SK-N-SH treated with all-trans-retinoic acid at 6 μM for 48 hours (cell line): ENCODE measurements at regions not wholly inside any gene's neighbourhood (a gene's known extent, or its start where the extent isn't known, plus 50 kb on each side); places are given as distances from the start of the nearest gene placed in this dataset.

Source experiments
- ATAC-seq: fragments of 200-7000 bp; cut with Tn5 transposase; 3 replicates; pipeline ENCODE4 v1.9.1; 2020; ENCODE audit warnings: mild to moderate bottlenecking, moderate library complexity
- ARNTL ChIP-seq: fragments of 450-650 bp; formaldehyde crosslinking; IDR thresholded peaks from 2 replicates; pipeline ENCODE4 v1.5.0; 2020; ENCODE audit warnings: low read depth, mild to moderate bottlenecking, moderate library complexity, borderline replicate concordance
- BACH2 ChIP-seq: fragments of 250-450 bp; sonication (Bioruptor Pico); IDR thresholded peaks from 2 replicates; pipeline ENCODE4 v1.9.0; 2021; ENCODE audit warnings: mild to moderate bottlenecking, borderline replicate concordance
- CREB5 ChIP-seq: fragments of 250-450 bp; sonication (Bioruptor Pico); IDR thresholded peaks from 2 replicates; pipeline ENCODE4 v1.5.1; 2020; ENCODE audit warnings: low read depth, mild to moderate bottlenecking, moderate library complexity
- CSDC2 ChIP-seq: fragments of 250-450 bp; sonication (Bioruptor Pico); IDR thresholded peaks from 2 replicates; pipeline ENCODE4 v1.5.0; 2020; ENCODE audit warnings: mild to moderate bottlenecking, moderate library complexity
- ESRRG ChIP-seq: fragments of 250-450 bp; sonication (Bioruptor Pico); IDR thresholded peaks from 2 replicates; pipeline ENCODE4 v1.6.1; 2021; ENCODE audit warnings: mild to moderate bottlenecking
- GLIS3 ChIP-seq: fragments of 250-450 bp; sonication (Bioruptor Pico); IDR thresholded peaks from 2 replicates; pipeline ENCODE4 v1.5.0; 2020; ENCODE audit warnings: mild to moderate bottlenecking, moderate library complexity
- ISL1 ChIP-seq: fragments of 250-450 bp; sonication (Bioruptor Pico); IDR thresholded peaks from 2 replicates; pipeline ENCODE4 v2.1.2; 2022; ENCODE audit warnings: mild to moderate bottlenecking, moderate library complexity
- OSR1 ChIP-seq: fragments of 250-450 bp; sonication (Bioruptor Pico); IDR thresholded peaks from 2 replicates; pipeline ENCODE4 v1.8.0; 2022; ENCODE audit warnings: moderate library complexity, mild to moderate bottlenecking, inconsistent platforms
- PATZ1 ChIP-seq: fragments of 250-450 bp; sonication (Bioruptor Pico); IDR thresholded peaks from 2 replicates; pipeline ENCODE4 v1.8.0; 2020; ENCODE audit warnings: mild to moderate bottlenecking, moderate library complexity, borderline replicate concordance
- PPARA ChIP-seq: fragments of 250-450 bp; sonication (Bioruptor Pico); IDR thresholded peaks from 2 replicates; pipeline ENCODE4 v1.5.0; 2020; ENCODE audit warnings: mild to moderate bottlenecking, borderline replicate concordance
- RARB ChIP-seq: fragments of 250-450 bp; sonication (Bioruptor Pico); IDR thresholded peaks from 2 replicates; pipeline ENCODE4 v1.8.0; 2021; ENCODE audit warnings: mild to moderate bottlenecking, moderate library complexity
- SNAI2 ChIP-seq: fragments of 250-450 bp; sonication (Bioruptor Pico); IDR thresholded peaks from 2 replicates; pipeline ENCODE4 v1.5.0; 2020; ENCODE audit warnings: mild to moderate bottlenecking, moderate library complexity
- TCF4 ChIP-seq: fragments of 250-450 bp; sonication (Bioruptor Pico); IDR thresholded peaks from 2 replicates; pipeline ENCODE4 v1.8.0; 2021; ENCODE audit warnings: mild to moderate bottlenecking, moderate library complexity, borderline replicate concordance
- TOX ChIP-seq: fragments of 250-450 bp; sonication (Bioruptor Pico); IDR thresholded peaks from 2 replicates; pipeline ENCODE4 v1.8.0; 2021; ENCODE audit warnings: mild to moderate bottlenecking, moderate library complexity, borderline replicate concordance
- TSHZ2 ChIP-seq: fragments of 250-450 bp; sonication (Bioruptor Pico); IDR thresholded peaks from 2 replicates; pipeline ENCODE4 v1.5.0; 2020; ENCODE audit warnings: mild to moderate bottlenecking, moderate library complexity
- ZC3H10 ChIP-seq: fragments of 250-450 bp; sonication (Bioruptor Pico); IDR thresholded peaks from 2 replicates; pipeline ENCODE4 v1.5.1; 2021; ENCODE audit warnings: mild to moderate bottlenecking, moderate library complexity
- ZFP3 ChIP-seq: fragments of 250-450 bp; sonication (Bioruptor Pico); IDR thresholded peaks from 2 replicates; pipeline ENCODE4 v1.5.0; 2020; ENCODE audit warnings: mild to moderate bottlenecking, moderate library complexity
- ZFP30 ChIP-seq: fragments of 450-650 bp; formaldehyde crosslinking; IDR thresholded peaks from 2 replicates; pipeline ENCODE4 v1.5.0; 2022; ENCODE audit warnings: mild to moderate bottlenecking, moderate library complexity
- ZNF565 ChIP-seq: fragments of 450-650 bp; formaldehyde crosslinking; conservative IDR thresholded peaks from 2 replicates; pipeline ENCODE4 v1.5.0; 2020; ENCODE audit warnings: low read depth, mild to moderate bottlenecking, moderate library complexity
- ZNF70 ChIP-seq: fragments of 450-650 bp; formaldehyde crosslinking; IDR thresholded peaks from 2 replicates; pipeline ENCODE4 v1.5.0; 2020; ENCODE audit warnings: mild to moderate bottlenecking, moderate library complexity
- ZNF8 ChIP-seq: fragments of 450-650 bp; formaldehyde crosslinking; IDR thresholded peaks from 2 replicates; pipeline ENCODE4 v1.5.0; 2020; ENCODE audit warnings: mild to moderate bottlenecking, moderate library complexity
- TF ChIP-seq, protein P1 (sequence below): fragments of 250-450 bp; sonication (Bioruptor Pico); IDR thresholded peaks from 2 replicates; pipeline ENCODE4 v1.5.1; 2021; ENCODE audit warnings: mild to moderate bottlenecking, moderate library complexity
- TF ChIP-seq, protein P2 (sequence below): fragments of 250-450 bp; sonication (Bioruptor Pico); IDR thresholded peaks from 2 replicates; pipeline ENCODE4 v1.8.0; 2021; ENCODE audit warnings: low read depth, mild to moderate bottlenecking, moderate library complexity, borderline replicate concordance

DNA sequence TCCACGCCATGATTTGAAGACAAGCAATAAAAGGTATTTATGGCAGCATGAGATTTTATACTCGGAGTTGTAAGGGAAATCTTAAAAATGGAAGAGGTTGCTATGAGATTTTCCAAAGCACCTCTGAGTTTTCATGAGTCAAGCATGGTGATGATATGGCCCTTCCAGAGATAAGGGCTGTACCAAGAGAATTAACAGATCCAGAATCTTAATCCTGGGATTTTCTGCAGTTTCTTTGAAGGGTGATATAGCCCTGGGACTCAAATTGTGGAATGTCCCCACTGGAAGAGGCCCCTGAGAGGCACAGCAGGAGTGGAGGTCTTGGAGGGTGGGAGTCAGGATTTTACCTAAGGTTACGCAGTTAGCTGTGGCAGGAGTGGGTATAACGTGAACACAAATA is 243.3 kb downstream of the ZNF621 start:
- TF ChIP-seq BACH2 (CRISPR knock-in tag) (no peak), ZC3H10 (no peak), ZNF8 (no peak), ISL1 (CRISPR knock-in tag) (no peak), SNAI2 (CRISPR knock-in tag) (no peak), ZFP30 (no peak), TOX (CRISPR knock-in tag) (no peak)
- no peak for ATAC-seq

GRCh38 chr3:40768536-40768935 is 243.8 kb downstream of the ZNF621 start:
- TF ChIP-seq PPARA (CRISPR knock-in tag) (no peak), CSDC2 (CRISPR knock-in tag) (no peak), BACH2 (CRISPR knock-in tag) (no peak), ZNF70 (no peak), ZNF8 (no peak), CREB5 (CRISPR knock-in tag) (no peak)
- TF ChIP-seq, protein P1, sequence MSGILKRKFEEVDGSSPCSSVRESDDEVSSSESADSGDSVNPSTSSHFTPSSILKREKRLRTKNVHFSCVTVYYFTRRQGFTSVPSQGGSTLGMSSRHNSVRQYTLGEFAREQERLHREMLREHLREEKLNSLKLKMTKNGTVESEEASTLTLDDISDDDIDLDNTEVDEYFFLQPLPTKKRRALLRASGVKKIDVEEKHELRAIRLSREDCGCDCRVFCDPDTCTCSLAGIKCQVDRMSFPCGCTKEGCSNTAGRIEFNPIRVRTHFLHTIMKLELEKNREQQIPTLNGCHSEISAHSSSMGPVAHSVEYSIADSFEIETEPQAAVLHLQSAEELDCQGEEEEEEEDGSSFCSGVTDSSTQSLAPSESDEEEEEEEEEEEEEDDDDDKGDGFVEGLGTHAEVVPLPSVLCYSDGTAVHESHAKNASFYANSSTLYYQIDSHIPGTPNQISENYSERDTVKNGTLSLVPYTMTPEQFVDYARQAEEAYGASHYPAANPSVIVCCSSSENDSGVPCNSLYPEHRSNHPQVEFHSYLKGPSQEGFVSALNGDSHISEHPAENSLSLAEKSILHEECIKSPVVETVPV (CRISPR knock-in tag) = no peak
- TF ChIP-seq, all 23 proteins: peak for 0
- no peak for ATAC-seq

- ATAC-seq = no peak
- TF ChIP-seq TOX (CRISPR knock-in tag) (no peak), PATZ1 (no peak), OSR1 (CRISPR knock-in tag) (no peak), CSDC2 (CRISPR knock-in tag) (no peak), ZFP3 (no peak), ZNF8 (no peak), TSHZ2 (CRISPR knock-in tag) (no peak), ZC3H10 (no peak), ZNF70 (no peak), ESRRG (no peak), BACH2 (CRISPR knock-in tag) (no peak), GLIS3 (no peak), ZNF565 (CRISPR knock-in tag) (no peak), RARB (CRISPR knock-in tag) (no peak), TCF4 (CRISPR knock-in tag) (no peak), ZFP30 (no peak)
- TF ChIP-seq, protein P2, sequence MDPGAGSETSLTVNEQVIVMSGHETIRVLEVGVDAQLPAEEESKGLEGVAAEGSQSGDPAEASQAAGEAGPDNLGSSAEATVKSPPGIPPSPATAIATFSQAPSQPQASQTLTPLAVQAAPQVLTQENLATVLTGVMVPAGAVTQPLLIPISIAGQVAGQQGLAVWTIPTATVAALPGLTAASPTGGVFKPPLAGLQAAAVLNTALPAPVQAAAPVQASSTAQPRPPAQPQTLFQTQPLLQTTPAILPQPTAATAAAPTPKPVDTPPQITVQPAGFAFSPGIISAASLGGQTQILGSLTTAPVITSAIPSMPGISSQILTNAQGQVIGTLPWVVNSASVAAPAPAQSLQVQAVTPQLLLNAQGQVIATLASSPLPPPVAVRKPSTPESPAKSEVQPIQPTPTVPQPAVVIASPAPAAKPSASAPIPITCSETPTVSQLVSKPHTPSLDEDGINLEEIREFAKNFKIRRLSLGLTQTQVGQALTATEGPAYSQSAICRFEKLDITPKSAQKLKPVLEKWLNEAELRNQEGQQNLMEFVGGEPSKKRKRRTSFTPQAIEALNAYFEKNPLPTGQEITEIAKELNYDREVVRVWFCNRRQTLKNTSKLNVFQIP (CRISPR knock-in tag) = no peak
Measured at GRCh38 chr3:40770061-40770460, 245.3 kb downstream of the ZNF621 start.

GRCh38 chr3:40771112-40771511 is 246.4 kb downstream of the ZNF621 start:
- ATAC-seq = no peak
- no peak for TF ChIP-seq TOX (CRISPR knock-in tag)
- no peak for TF ChIP-seq ESRRG
- TF ChIP-seq BACH2 (CRISPR knock-in tag) = no peak
- no peak for TF ChIP-seq CSDC2 (CRISPR knock-in tag)
- TF ChIP-seq ISL1 (CRISPR knock-in tag) = no peak
- TF ChIP-seq, protein P2 (CRISPR knock-in tag) = no peak
- TF ChIP-seq CREB5 (CRISPR knock-in tag) = no peak
- TF ChIP-seq GLIS3 = no peak
- TF ChIP-seq ARNTL (CRISPR knock-in tag) = no peak
- no peak for TF ChIP-seq ZNF565 (CRISPR knock-in tag)
- TF ChIP-seq ZFP30 = no peak
- no peak for TF ChIP-seq ZNF8
